ENCODE measurements at regions not wholly inside any gene's neighbourhood (a gene's known extent, or its start where the extent isn't known, plus 50 kb on each side); places are given as distances from the start of the nearest gene placed in this dataset.

- TF ChIP-seq POLR2AphosphoS5 (IDR thresholded peaks at IDR 0.05; ENCODE audit: borderline replicate concordance, low read depth, low read length), result no peak
- no peak for TF ChIP-seq EZH2 (IDR thresholded peaks at IDR 0.05)
- TF ChIP-seq FOXP2 (optimal IDR thresholded peaks at IDR 0.05; ENCODE audit: control extremely low read depth, extremely low read length, insufficient read depth), result no peak
These were observed 137.2 kb upstream of the MITF start for GRCh38 chr3:69602112-69602511.

All from SK-N-MC (cell line).